HG03025 (cell line): ENCODE measurements at regions not wholly inside any gene's neighbourhood (a gene's known extent, or its start where the extent isn't known, plus 50 kb on each side); places are given as distances from the start of the nearest gene placed in this dataset.
"Not testable (repeated sequence)": the region's sequence is repeated elsewhere in the genome, so short reads cannot be mapped to it uniquely, and the experiment has no call there.

Experiments
- ATAC-seq: cut with Tn5 transposase; IDR thresholded peaks from one replicate; pipeline ENCODE4 v1.9.1; 2021; ENCODE audit warnings: mild to moderate bottlenecking, moderate library complexity; ENCODE audit not compliant: unreplicated experiment, low FRiP score

- ATAC-seq = no peak
Measured at GRCh38 chr3:25844891-25845290, 55.0 kb downstream of the OXSM start.

GRCh38 chr3:25846282-25846681, 56.4 kb downstream of the OXSM start:
- no peak for ATAC-seq

GRCh38 chr3:25849091-25849490, 59.2 kb downstream of the OXSM start:
- ATAC-seq = no peak

GRCh38 chr3:25849641-25850385, 59.9 kb downstream of the OXSM start:
- ATAC-seq = no peak

GRCh38 chr3:25851693-25852259, 61.9 kb downstream of the OXSM start:
- not testable (repeated sequence) for ATAC-seq

- ATAC-seq = no peak
Measured at GRCh38 chr3:25854214-25854613, 64.3 kb downstream of the OXSM start.

- no peak for ATAC-seq
Measured at GRCh38 chr3:25854635-25855034, 64.7 kb downstream of the OXSM start.

GRCh38 chr3:25855266-25855784, 65.4 kb downstream of the OXSM start:
- ATAC-seq = no peak

- no peak for ATAC-seq
Measured at GRCh38 chr3:25856902-25857518, 67.1 kb downstream of the OXSM start.

- no peak for ATAC-seq
Measured at GRCh38 chr3:25861566-25861965, 71.7 kb downstream of the OXSM start.

GRCh38 chr3:25863011-25863415, 73.1 kb downstream of the OXSM start:
- ATAC-seq = peak; percentile 84

- ATAC-seq = no peak
Measured at GRCh38 chr3:25863416-25863959, 73.6 kb downstream of the OXSM start.

GRCh38 chr3:25870452-25870851, 80.6 kb downstream of the OXSM start:
- ATAC-seq = no peak

- ATAC-seq = peak; percentile 85
Measured at GRCh38 chr3:25872200-25872877, 82.4 kb downstream of the OXSM start.

- ATAC-seq = no peak
Measured at GRCh38 chr3:25883492-25883891, 93.6 kb downstream of the OXSM start.

- no peak for ATAC-seq
Measured at GRCh38 chr3:25884981-25885380, 95.1 kb downstream of the OXSM start.

GRCh38 chr3:25885544-25885943, 95.7 kb downstream of the OXSM start:
- no peak for ATAC-seq

- ATAC-seq = no peak
Measured at GRCh38 chr3:25887907-25888306, 98.0 kb downstream of the OXSM start.

- ATAC-seq = no peak
Measured at GRCh38 chr3:25888892-25889524, 99.1 kb downstream of the OXSM start.

- no peak for ATAC-seq
Measured at GRCh38 chr3:25889525-25889917, 99.6 kb downstream of the OXSM start.
